Neural cell (in vitro differentiated cells): ENCODE measurements at regions not wholly inside any gene's neighbourhood (a gene's known extent, or its start where the extent isn't known, plus 50 kb on each side); places are given as distances from the start of the nearest gene placed in this dataset.

Source experiments
- H2AFZ ChIP-seq: fragments of 200-600, 300-800 bp; sonication (generic), shearing (Covaris generic); 2 replicates; pipeline ENCODE4 v1.6.0; 2014; ENCODE audit warnings: low read depth, mild to moderate bottlenecking, antibody characterized with exemption, low read length, moderate library complexity
- H3F3A ChIP-seq: fragments of 200-600 bp; shearing (Covaris generic); 2 replicates; pipeline ENCODE4 v1.6.1; 2016; ENCODE audit warnings: mild to moderate bottlenecking, moderate library complexity, mixed read lengths, antibody characterized with exemption, low read length; ENCODE audit not compliant: insufficient read depth, poor library complexity, severe bottlenecking
- H3K27ac ChIP-seq: fragments of 200-600, 300-800 bp; sonication (generic), shearing (Covaris generic); 2 replicates; pipeline ENCODE4 v1.5.1; 2014; ENCODE audit warnings: mild to moderate bottlenecking, low read length, moderate library complexity
- H3K27me3 ChIP-seq: fragments of 300-800, 200-600 bp; sonication (generic), shearing (Covaris generic); 2 replicates; pipeline ENCODE4 v1.6.0; 2014; ENCODE audit warnings: mild to moderate bottlenecking, low read depth, low read length, moderate library complexity; ENCODE audit not compliant: insufficient read depth
- H3K36me3 ChIP-seq: fragments of 300-800, 200-600 bp; sonication (generic), shearing (Covaris generic); 2 replicates; pipeline ENCODE4 v1.5.1; 2014; ENCODE audit warnings: mild to moderate bottlenecking, antibody characterized with exemption, low read length, moderate library complexity; ENCODE audit not compliant: insufficient read depth
- H3K4me2 ChIP-seq: fragments of 300-800, 200-600 bp; sonication (generic), shearing (Covaris generic); 2 replicates; pipeline ENCODE4 v1.6.0; 2014; ENCODE audit warnings: mild to moderate bottlenecking, low read length
- H3K4me3 ChIP-seq: fragments of 300-800, 200-600 bp; sonication (generic), shearing (Covaris generic); 2 replicates; pipeline ENCODE4 v1.5.1; 2014; ENCODE audit warnings: mild to moderate bottlenecking, low read length, moderate library complexity
- H3K79me2 ChIP-seq: fragments of 200-600 bp; shearing (Covaris generic); replicated peaks from 2 replicates; pipeline ENCODE4 v1.6.0; 2014; ENCODE audit warnings: mild to moderate bottlenecking, low read length, moderate library complexity; ENCODE audit not compliant: insufficient read depth
- H3K9ac ChIP-seq: fragments of 300-800, 200-600 bp; sonication (generic), shearing (Covaris generic); 2 replicates; pipeline ENCODE4 v1.6.1; 2016; ENCODE audit warnings: mild to moderate bottlenecking, low read length, mixed read lengths
- H3K9me2 ChIP-seq: fragments of 200-600 bp; shearing (Covaris generic); 2 replicates; pipeline ENCODE4 v1.6.1; 2016; ENCODE audit warnings: mild to moderate bottlenecking, low read length, mixed read lengths; ENCODE audit not compliant: insufficient read depth
- H3K9me3 ChIP-seq: fragments of 200-600, 300-800 bp; sonication (generic), shearing (Covaris generic); 2 replicates; pipeline ENCODE4 v1.6.1; 2016; ENCODE audit warnings: mild to moderate bottlenecking, mixed run types, low read length, moderate library complexity, mixed read lengths
- H4K20me1 ChIP-seq: fragments of 200-600 bp; shearing (Covaris generic); 2 replicates; pipeline ENCODE4 v1.6.1; 2016; ENCODE audit warnings: mild to moderate bottlenecking, mixed run types; ENCODE audit not compliant: insufficient read depth
- EP300 ChIP-seq: fragments of 450-650 bp; conservative IDR thresholded peaks from 2 replicates; pipeline ENCODE4 v1.6.1; 2014; ENCODE audit warnings: antibody characterized with exemption, mild to moderate bottlenecking, moderate library complexity; ENCODE audit not compliant: poor library complexity, severe bottlenecking
- EZH2 ChIP-seq: fragments of 200-600, 300-800 bp; shearing (Covaris generic), sonication (generic); IDR thresholded peaks from 2 replicates; pipeline ENCODE4 v1.6.1; 2014; ENCODE audit warnings: antibody characterized with exemption, low read length, borderline replicate concordance, mild to moderate bottlenecking; ENCODE audit not compliant: insufficient read depth, poor library complexity, severe bottlenecking
- MXI1 ChIP-seq: fragments of 450-650 bp; conservative IDR thresholded peaks from 2 replicates; pipeline ENCODE4 v1.6.1; 2014; ENCODE audit warnings: antibody characterized with exemption, mild to moderate bottlenecking; ENCODE audit not compliant: poor library complexity, severe bottlenecking
- POLR2AphosphoS5 ChIP-seq: IDR thresholded peaks from 2 replicates; pipeline ENCODE4 v1.6.1; 2012
- RAD21 ChIP-seq: fragments of 450-650 bp; conservative IDR thresholded peaks from 2 replicates; pipeline ENCODE4 v1.6.1; 2014; ENCODE audit warnings: antibody characterized with exemption, mild to moderate bottlenecking, moderate library complexity
- SMC3 ChIP-seq: fragments of 450-650 bp; conservative IDR thresholded peaks from 2 replicates; pipeline ENCODE4 v1.6.1; 2014; ENCODE audit warnings: antibody characterized with exemption, mild to moderate bottlenecking, moderate library complexity; ENCODE audit not compliant: poor library complexity
- TAF1 ChIP-seq: IDR thresholded peaks from 2 replicates; pipeline ENCODE4 v1.6.1; 2012; ENCODE audit warnings: low read depth
- TF ChIP-seq, protein P1 (sequence below): IDR thresholded peaks from 2 replicates; pipeline ENCODE4 v1.6.1; 2012; ENCODE audit warnings: borderline replicate concordance
- TF ChIP-seq, protein P2 (sequence below): fragments of 450-650 bp; IDR thresholded peaks from 2 replicates; pipeline ENCODE4 v1.5.1; 2014; ENCODE audit warnings: antibody characterized with exemption, mild to moderate bottlenecking, moderate library complexity; ENCODE audit not compliant: poor library complexity, severe bottlenecking

DNA sequence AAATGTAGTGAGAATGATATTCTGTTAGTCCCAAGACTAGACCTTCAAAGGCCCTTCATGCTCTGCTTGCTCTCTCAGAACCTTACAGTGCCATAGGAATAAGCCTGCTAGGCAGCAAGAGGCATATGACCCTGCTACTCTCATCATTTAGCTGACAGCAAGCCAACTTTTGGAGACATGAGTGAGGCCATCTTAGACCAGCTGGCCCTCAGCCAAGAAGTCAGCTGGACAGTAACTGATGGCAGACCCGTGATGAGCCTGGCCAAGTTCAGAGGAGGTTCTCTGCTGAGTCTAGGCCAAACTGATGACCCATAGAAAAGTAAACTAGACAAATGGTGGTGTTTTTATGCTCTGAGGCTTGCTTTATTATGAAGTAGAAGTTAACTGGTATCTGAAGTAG lies 82.6 kb downstream of the C18orf54 start:
- Histone ChIP-seq H4K20me1 (no peaks in the 10 kb centered on the region), H3K4me3 (no peak overlapping the region), H3K9me3 (no peaks in the 10 kb centered on the region), H3K79me2 (no peaks in the 10 kb centered on the region), H3K9ac (no peak overlapping the region), H2AFZ (no peak overlapping the region), H3K4me2 (no peak overlapping the region), H3F3A (no peaks in the 10 kb centered on the region), H3K27me3 (no peaks in the 10 kb centered on the region), H3K27ac (no peak overlapping the region), H3K9me2 (no peaks in the 10 kb centered on the region), H3K36me3 (no peaks in the 10 kb centered on the region)
- TF ChIP-seq RAD21 (no peak), MXI1 (no peak), TAF1 (no peak), EZH2 (no peak), SMC3 (no peak), EP300 (no peak), POLR2AphosphoS5 (no peak)
- TF ChIP-seq, protein P1, sequence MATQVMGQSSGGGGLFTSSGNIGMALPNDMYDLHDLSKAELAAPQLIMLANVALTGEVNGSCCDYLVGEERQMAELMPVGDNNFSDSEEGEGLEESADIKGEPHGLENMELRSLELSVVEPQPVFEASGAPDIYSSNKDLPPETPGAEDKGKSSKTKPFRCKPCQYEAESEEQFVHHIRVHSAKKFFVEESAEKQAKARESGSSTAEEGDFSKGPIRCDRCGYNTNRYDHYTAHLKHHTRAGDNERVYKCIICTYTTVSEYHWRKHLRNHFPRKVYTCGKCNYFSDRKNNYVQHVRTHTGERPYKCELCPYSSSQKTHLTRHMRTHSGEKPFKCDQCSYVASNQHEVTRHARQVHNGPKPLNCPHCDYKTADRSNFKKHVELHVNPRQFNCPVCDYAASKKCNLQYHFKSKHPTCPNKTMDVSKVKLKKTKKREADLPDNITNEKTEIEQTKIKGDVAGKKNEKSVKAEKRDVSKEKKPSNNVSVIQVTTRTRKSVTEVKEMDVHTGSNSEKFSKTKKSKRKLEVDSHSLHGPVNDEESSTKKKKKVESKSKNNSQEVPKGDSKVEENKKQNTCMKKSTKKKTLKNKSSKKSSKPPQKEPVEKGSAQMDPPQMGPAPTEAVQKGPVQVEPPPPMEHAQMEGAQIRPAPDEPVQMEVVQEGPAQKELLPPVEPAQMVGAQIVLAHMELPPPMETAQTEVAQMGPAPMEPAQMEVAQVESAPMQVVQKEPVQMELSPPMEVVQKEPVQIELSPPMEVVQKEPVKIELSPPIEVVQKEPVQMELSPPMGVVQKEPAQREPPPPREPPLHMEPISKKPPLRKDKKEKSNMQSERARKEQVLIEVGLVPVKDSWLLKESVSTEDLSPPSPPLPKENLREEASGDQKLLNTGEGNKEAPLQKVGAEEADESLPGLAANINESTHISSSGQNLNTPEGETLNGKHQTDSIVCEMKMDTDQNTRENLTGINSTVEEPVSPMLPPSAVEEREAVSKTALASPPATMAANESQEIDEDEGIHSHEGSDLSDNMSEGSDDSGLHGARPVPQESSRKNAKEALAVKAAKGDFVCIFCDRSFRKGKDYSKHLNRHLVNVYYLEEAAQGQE, result no peak
- TF ChIP-seq, protein P2, sequence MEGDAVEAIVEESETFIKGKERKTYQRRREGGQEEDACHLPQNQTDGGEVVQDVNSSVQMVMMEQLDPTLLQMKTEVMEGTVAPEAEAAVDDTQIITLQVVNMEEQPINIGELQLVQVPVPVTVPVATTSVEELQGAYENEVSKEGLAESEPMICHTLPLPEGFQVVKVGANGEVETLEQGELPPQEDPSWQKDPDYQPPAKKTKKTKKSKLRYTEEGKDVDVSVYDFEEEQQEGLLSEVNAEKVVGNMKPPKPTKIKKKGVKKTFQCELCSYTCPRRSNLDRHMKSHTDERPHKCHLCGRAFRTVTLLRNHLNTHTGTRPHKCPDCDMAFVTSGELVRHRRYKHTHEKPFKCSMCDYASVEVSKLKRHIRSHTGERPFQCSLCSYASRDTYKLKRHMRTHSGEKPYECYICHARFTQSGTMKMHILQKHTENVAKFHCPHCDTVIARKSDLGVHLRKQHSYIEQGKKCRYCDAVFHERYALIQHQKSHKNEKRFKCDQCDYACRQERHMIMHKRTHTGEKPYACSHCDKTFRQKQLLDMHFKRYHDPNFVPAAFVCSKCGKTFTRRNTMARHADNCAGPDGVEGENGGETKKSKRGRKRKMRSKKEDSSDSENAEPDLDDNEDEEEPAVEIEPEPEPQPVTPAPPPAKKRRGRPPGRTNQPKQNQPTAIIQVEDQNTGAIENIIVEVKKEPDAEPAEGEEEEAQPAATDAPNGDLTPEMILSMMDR, result no peak

DNA sequence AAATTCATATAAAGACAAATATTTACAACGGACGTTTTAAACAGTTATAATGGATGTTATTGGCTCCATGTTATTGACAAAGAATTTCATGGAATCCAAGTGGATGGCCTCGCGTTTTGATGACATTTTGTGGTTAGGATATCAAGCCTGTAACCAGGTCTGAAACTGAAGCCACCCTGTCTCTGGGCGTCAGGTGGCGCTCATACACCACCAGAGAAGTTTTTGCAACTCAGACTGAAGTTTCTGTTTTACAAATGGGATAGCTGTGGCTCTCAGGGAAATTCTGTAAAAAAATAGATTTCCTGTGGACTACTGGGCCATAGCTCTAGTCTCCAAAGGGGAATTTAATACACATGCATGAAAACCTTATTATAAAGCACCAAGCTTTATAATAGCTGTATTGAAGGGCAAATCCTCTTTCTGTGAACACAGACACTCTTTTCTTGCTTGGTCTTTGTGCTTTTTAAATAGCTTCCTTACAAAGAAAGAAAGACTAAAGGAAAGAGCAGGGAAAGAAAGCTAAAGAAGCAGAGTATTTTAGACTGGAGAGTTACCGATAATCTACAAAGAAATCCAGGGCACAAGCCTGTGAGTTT lies 86.7 kb downstream of the C18orf54 start:
- Histone ChIP-seq H3K4me2 (no peak overlapping the region), H2AFZ (no peak overlapping the region), H3K4me3 (no peak overlapping the region), H3K9ac (no peak overlapping the region), H4K20me1 (no peaks in the 10 kb centered on the region), H3K9me2 (no peaks in the 10 kb centered on the region), H3K79me2 (no peaks in the 10 kb centered on the region), H3F3A (no peaks in the 10 kb centered on the region), H3K36me3 (no peaks in the 10 kb centered on the region), H3K27me3 (no peaks in the 10 kb centered on the region), H3K27ac (no peak overlapping the region), H3K9me3 (no peaks in the 10 kb centered on the region)
- TF ChIP-seq EP300, result no peak
- TF ChIP-seq, protein P1, result no peak
- TF ChIP-seq TAF1, result no peak
- TF ChIP-seq, protein P2, result peak; percentile 89
- TF ChIP-seq SMC3, result peak; percentile 94
- no peak for TF ChIP-seq EZH2
- TF ChIP-seq MXI1, result no peak
- peak; percentile 93 for TF ChIP-seq RAD21
- TF ChIP-seq POLR2AphosphoS5, result no peak
